ENCODE measurements at regions not wholly inside any gene's neighbourhood (a gene's known extent, or its start where the extent isn't known, plus 50 kb on each side); places are given as distances from the start of the nearest gene placed in this dataset.

GRCh38 chr10:33520223-33520622 lies 185.8 kb upstream of the NRP1 start:
- TF ChIP-seq, protein P1, sequence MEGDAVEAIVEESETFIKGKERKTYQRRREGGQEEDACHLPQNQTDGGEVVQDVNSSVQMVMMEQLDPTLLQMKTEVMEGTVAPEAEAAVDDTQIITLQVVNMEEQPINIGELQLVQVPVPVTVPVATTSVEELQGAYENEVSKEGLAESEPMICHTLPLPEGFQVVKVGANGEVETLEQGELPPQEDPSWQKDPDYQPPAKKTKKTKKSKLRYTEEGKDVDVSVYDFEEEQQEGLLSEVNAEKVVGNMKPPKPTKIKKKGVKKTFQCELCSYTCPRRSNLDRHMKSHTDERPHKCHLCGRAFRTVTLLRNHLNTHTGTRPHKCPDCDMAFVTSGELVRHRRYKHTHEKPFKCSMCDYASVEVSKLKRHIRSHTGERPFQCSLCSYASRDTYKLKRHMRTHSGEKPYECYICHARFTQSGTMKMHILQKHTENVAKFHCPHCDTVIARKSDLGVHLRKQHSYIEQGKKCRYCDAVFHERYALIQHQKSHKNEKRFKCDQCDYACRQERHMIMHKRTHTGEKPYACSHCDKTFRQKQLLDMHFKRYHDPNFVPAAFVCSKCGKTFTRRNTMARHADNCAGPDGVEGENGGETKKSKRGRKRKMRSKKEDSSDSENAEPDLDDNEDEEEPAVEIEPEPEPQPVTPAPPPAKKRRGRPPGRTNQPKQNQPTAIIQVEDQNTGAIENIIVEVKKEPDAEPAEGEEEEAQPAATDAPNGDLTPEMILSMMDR (IDR thresholded peaks at IDR 0.05) = no peak
- no peak for TF ChIP-seq POLR2AphosphoS5 (IDR thresholded peaks at IDR 0.05)

Measured in stomach (tissue), 4 donors.